GM12891 (cell line): ENCODE measurements at regions not wholly inside any gene's neighbourhood (a gene's known extent, or its start where the extent isn't known, plus 50 kb on each side); places are given as distances from the start of the nearest gene placed in this dataset.

Source experiments
- POLR2A ChIP-seq: IDR thresholded peaks from 2 replicates; pipeline ENCODE4 v1.6.1; 2011; ENCODE audit warnings: low read depth, low read length, control low read depth
- POLR2AphosphoS5 ChIP-seq: IDR thresholded peaks from 2 replicates; pipeline ENCODE4 v1.6.1; 2011; ENCODE audit warnings: low read depth, low read length, control low read depth
- SPI1 ChIP-seq: IDR thresholded peaks from 2 replicates; pipeline ENCODE4 v1.6.1; 2011; ENCODE audit warnings: low read depth, low read length, control low read depth
- TAF1 ChIP-seq: IDR thresholded peaks from 2 replicates; pipeline ENCODE4 v1.6.1; 2011; ENCODE audit warnings: low read depth, low read length, control low read depth

- TF ChIP-seq POLR2A, result no peak
- TF ChIP-seq TAF1, result no peak
- no peak for TF ChIP-seq SPI1
- TF ChIP-seq POLR2AphosphoS5, result no peak
These were observed 157.5 kb upstream of the FERD3L start for GRCh38 chr7:19302731-19303130.
